ENCODE measurements at regions not wholly inside any gene's neighbourhood (a gene's known extent, or its start where the extent isn't known, plus 50 kb on each side); places are given as distances from the start of the nearest gene placed in this dataset.

DNA sequence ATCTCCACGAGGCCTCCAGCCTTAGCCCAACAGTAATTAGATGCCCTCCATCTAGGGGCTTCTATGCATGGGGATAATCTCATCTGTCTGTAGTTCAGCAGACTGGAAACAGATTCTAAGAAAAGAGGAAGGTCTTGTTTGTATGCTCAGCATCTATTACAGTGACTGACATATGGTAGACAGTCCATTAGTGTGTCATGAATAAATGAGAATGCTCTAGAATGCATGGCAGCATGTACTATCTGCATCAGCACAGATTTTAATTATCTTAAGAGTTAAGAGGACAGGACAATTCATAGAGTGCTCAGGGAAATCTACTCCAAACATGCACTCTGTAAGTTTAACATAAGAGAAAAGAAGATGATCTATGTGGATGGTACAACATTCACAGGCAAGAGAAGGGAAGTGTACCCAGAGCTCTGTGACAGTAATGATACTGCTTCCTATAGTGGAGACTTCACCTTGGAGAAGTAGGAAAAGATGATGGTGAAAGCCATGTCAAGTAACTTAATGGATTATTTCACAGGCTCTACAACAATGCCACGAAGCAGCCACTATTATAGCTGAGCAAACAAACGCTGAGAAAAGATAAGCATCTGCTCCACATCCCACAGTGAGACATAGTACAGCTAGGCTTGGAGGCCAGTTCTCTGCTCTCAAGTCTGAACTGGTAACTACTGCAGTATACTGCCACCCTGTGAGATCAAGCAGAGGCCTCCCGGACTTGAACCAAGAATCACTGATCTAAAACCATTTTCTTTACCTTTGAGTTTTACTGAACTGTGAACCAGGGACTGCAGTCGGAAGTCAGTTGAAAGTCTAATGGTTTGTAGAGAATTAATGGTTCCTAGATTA, 309.2 kb upstream of the SPTLC3 start:
- Histone ChIP-seq H2AFZ (ENCODE audit: low read depth) (no peak overlapping the region), H3K36me3 (ENCODE audit: insufficient read depth) (no peaks in the 10 kb centered on the region), H3K79me2 (ENCODE audit: insufficient read depth, low read depth) (no peaks in the 10 kb centered on the region), H3K27ac (no peak overlapping the region), H3K4me3 (IDR thresholded peaks at IDR 0.05; ENCODE audit: insufficient read depth, low read depth, low read length) (no peak overlapping the region), H3K4me2 (no peak overlapping the region), H4K20me1 (ENCODE audit: insufficient read depth) (no peaks in the 10 kb centered on the region), H3K27me3 (ENCODE audit: insufficient read depth, low read depth) (no peaks in the 10 kb centered on the region), H3K4me1 (ENCODE audit: low read depth, poor library complexity, severe bottlenecking) (no peaks in the 10 kb centered on the region), H3K9ac (no peak overlapping the region)
- TF ChIP-seq CTCF (conservative IDR thresholded peaks at IDR 0.05; ENCODE audit: low read depth, low read length): no peak

- Histone ChIP-seq H3K4me3 (IDR thresholded peaks at IDR 0.05; ENCODE audit: insufficient read depth, low read depth, low read length) (no peak overlapping the region), H3K36me3 (ENCODE audit: insufficient read depth) (no peaks in the 10 kb centered on the region), H3K27me3 (ENCODE audit: insufficient read depth, low read depth) (no peaks in the 10 kb centered on the region), H2AFZ (ENCODE audit: low read depth) (no peak overlapping the region), H4K20me1 (ENCODE audit: insufficient read depth) (no peaks in the 10 kb centered on the region), H3K9ac (no peak overlapping the region), H3K27ac (no peak overlapping the region), H3K4me1 (ENCODE audit: low read depth, poor library complexity, severe bottlenecking) (no peaks in the 10 kb centered on the region), H3K79me2 (ENCODE audit: insufficient read depth, low read depth) (no peaks in the 10 kb centered on the region), H3K4me2 (no peak overlapping the region)
- TF ChIP-seq CTCF (conservative IDR thresholded peaks at IDR 0.05; ENCODE audit: low read depth, low read length): no peak
These were observed 308.1 kb upstream of the SPTLC3 start for GRCh38 chr20:12700701-12701100.

- H3K36me3 ChIP-seq (ENCODE audit: insufficient read depth): no peaks in the 10 kb centered on the region
- H3K4me3 ChIP-seq (IDR thresholded peaks at IDR 0.05; ENCODE audit: insufficient read depth, low read depth, low read length): no peak overlapping the region
These were observed 306.5 kb upstream of the SPTLC3 start for GRCh38 chr20:12702312-12702711.

GRCh38 chr20:12715371-12715770, 293.4 kb upstream of the SPTLC3 start:
- Histone ChIP-seq H3K27ac (no peak overlapping the region), H2AFZ (ENCODE audit: low read depth) (no peak overlapping the region), H4K20me1 (ENCODE audit: insufficient read depth) (no peaks in the 10 kb centered on the region), H3K9ac (no peak overlapping the region), H3K4me3 (IDR thresholded peaks at IDR 0.05; ENCODE audit: insufficient read depth, low read depth, low read length) (no peak overlapping the region), H3K4me1 (ENCODE audit: low read depth, poor library complexity, severe bottlenecking) (no peaks in the 10 kb centered on the region), H3K4me2 (no peak overlapping the region), H3K36me3 (ENCODE audit: insufficient read depth) (no peaks in the 10 kb centered on the region), H3K79me2 (ENCODE audit: insufficient read depth, low read depth) (no peaks in the 10 kb centered on the region), H3K27me3 (ENCODE audit: insufficient read depth, low read depth) (no peaks in the 10 kb centered on the region)
- TF ChIP-seq CTCF (conservative IDR thresholded peaks at IDR 0.05; ENCODE audit: low read depth, low read length): no peak

More at GRCh38 chr20:12702312-12702711, 306.5 kb upstream of the SPTLC3 start:
- H3K79me2 ChIP-seq (ENCODE audit: insufficient read depth, low read depth): no peaks in the 10 kb centered on the region
- H4K20me1 ChIP-seq (ENCODE audit: insufficient read depth): no peaks in the 10 kb centered on the region
- H3K4me2 ChIP-seq: no peak overlapping the region
- no peak overlapping the region for H3K27ac ChIP-seq
- no peaks in the 10 kb centered on the region for H3K4me1 ChIP-seq (ENCODE audit: low read depth, poor library complexity, severe bottlenecking)
- TF ChIP-seq CTCF (conservative IDR thresholded peaks at IDR 0.05; ENCODE audit: low read depth, low read length): no peak
- no peak overlapping the region for H3K9ac ChIP-seq
- H3K27me3 ChIP-seq (ENCODE audit: insufficient read depth, low read depth): no peaks in the 10 kb centered on the region
- H2AFZ ChIP-seq (ENCODE audit: low read depth): no peak overlapping the region

Measured in KMS-11 (cell line).